Fibroblast of skin of back (primary cell): ENCODE measurements at regions not wholly inside any gene's neighbourhood (a gene's known extent, or its start where the extent isn't known, plus 50 kb on each side); places are given as distances from the start of the nearest gene placed in this dataset.

Source experiments
- DNase-seq: peaks from one replicate; pipeline ENCODE4 v3.0.0-alpha.2; 2013

GRCh38 chr1:79638382-79638781, 631.9 kb upstream of the ADGRL4 start:
- DNase-seq = no peak

- DNase-seq = peak; percentile 79
These were observed 626.9 kb upstream of the ADGRL4 start for GRCh38 chr1:79633456-79633855.

GRCh38 chr1:79629414-79629813, 622.9 kb upstream of the ADGRL4 start:
- no peak for DNase-seq

GRCh38 chr1:79617777-79618176, 611.2 kb upstream of the ADGRL4 start:
- peak; percentile 4 for DNase-seq

GRCh38 chr1:79614762-79615161, 608.2 kb upstream of the ADGRL4 start:
- DNase-seq = no peak

DNA sequence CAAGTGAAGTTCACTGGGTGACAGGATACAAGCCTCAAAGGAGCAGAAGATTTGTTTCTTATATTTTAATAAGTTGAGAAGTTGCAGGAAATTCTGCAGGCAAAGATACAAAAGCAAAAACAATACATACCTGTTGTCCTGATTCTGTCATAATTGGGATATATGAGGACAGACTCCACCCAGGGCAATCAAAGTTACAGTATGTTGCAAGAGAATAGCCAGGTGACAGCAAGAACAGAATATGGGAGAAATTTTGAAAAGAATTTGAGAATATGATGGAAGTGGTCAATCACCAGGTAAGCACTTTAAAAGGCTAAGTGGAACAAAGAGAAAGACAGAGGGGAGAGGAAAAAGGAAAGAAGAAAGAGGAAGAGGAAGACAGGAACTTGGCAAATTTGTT, 607.6 kb upstream of the ADGRL4 start:
- no peak for DNase-seq

DNA sequence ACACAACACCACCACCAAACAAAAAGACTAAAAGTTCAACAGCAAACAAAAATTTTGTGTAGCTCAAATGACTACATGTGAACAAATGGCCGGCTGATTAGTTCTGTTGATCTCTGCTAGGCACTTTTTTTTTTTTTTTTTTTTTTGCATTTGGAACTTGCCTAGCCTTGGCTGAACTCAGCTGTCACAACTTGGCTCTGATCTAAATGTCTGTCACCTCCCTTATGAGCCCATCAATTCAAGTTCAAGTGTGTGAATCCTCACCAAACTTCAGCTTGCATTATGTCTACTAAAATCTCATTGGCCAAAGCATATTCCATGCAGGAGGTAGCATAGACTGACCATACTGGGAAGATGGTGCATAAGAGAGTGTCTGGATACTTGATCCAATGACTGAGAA, 606.5 kb upstream of the ADGRL4 start:
- no peak for DNase-seq

GRCh38 chr1:79604490-79605198, 598.1 kb upstream of the ADGRL4 start:
- DNase-seq = no peak

DNA sequence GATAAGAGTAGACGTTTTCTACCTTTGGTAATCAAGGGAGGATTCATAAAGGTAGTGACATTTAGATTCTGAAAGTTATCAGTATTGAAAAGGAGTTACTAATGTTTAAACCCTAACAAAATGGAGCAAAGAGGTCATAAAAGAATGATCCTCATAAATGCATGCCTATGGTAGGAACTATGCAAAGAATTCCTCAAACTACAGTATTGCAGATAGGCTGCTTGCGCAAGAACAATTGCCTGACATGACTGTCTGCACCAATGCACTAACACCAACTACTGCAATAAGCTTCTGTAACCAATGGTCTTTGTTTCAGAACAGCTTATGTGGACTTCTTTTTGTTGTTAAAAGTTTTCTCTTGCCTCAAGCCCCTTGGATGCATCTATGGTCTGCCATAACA, 597.3 kb upstream of the ADGRL4 start:
- DNase-seq = peak; percentile 54

- no peak for DNase-seq
These were observed 592.7 kb upstream of the ADGRL4 start for GRCh38 chr1:79599257-79599656.

DNA sequence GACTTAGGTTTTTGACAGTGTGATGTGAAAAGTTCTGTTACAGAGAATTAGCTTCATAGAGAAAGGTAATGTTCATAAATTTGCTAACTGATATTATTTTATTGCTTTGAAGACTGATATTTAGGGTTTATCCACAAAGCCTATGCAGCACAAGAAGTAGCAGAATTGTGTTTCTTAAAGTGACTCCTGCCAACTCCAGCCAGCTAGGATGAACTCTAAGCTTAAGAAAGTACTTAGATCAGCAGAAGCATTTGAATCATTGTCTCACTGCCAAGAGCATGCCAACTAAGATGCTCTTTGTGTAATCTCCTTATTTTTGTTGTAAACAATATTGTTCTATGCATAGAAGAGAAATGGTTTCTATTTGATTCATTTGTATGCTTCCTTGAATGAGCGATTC, 589.4 kb upstream of the ADGRL4 start:
- no peak for DNase-seq

- no peak for DNase-seq
These were observed 587.7 kb upstream of the ADGRL4 start for GRCh38 chr1:79594121-79594698.

GRCh38 chr1:79592707-79593106, 586.2 kb upstream of the ADGRL4 start:
- no peak for DNase-seq

GRCh38 chr1:79588719-79589118, 582.2 kb upstream of the ADGRL4 start:
- DNase-seq = no peak

- DNase-seq = no peak
These were observed 580.7 kb upstream of the ADGRL4 start for GRCh38 chr1:79587229-79587628.

GRCh38 chr1:79585801-79586200, 579.3 kb upstream of the ADGRL4 start:
- no peak for DNase-seq

DNA sequence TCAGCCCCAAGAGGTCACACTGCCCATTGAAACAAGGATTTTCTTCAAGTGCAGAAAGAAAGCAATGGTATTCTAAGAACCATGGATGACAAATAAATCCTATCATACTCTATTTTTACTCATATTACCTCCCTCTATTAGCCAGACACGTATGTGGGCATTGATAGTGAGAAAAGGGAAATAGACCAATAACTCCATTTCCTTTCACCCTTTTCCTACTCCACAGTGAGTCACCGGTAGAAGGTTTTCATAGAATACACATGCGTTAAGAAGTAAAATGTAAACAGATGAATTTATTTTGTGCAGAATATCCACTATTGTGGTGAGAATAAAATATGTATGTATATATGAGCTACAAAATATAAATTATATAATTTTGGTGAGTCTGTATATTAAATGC, 568.9 kb upstream of the ADGRL4 start:
- no peak for DNase-seq

- DNase-seq = peak; percentile 9
These were observed 561.9 kb upstream of the ADGRL4 start for GRCh38 chr1:79568411-79568810.

- no peak for DNase-seq
These were observed 555.0 kb upstream of the ADGRL4 start for GRCh38 chr1:79561521-79561978.

- DNase-seq = no peak
These were observed 549.7 kb upstream of the ADGRL4 start for GRCh38 chr1:79556189-79556588.

DNA sequence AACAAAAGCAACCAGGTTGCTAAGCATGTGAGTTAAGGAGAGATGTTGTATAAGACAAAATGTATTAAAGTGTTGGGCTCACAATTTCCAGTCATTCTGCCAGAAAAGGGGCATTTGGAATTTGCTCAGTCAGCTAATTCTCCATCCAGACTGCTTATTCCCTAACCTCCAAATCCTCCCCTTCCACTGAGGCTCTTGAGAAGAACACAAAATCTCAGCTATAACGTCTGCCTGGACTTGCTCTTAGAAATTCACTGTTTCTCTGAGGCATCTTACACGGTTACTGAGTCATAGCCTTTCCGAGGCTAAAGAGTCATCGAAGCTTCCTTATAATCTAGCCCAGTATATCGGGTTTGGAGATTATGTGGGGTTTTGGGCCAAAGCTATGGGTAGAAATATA, 548.2 kb upstream of the ADGRL4 start:
- no peak for DNase-seq

DNA sequence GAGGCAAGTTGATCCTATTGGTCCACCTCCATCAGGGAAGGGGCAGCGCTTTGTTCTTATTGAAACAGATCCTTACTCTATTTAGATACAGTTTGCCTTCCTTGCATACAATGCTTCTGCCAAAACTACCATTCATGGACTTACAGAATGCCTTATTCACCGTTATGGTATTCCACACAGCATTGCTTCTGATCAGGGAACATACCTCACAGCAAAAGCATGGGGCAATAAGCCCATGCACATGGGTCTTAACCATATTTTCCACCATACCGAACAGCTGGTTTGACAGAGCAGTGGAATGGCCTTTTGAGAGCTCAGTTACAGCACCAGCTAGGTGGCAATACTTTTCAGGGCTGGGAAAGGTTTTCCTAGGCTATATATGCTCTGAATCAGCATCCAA, 544.8 kb upstream of the ADGRL4 start:
- peak; percentile 27 for DNase-seq

DNA sequence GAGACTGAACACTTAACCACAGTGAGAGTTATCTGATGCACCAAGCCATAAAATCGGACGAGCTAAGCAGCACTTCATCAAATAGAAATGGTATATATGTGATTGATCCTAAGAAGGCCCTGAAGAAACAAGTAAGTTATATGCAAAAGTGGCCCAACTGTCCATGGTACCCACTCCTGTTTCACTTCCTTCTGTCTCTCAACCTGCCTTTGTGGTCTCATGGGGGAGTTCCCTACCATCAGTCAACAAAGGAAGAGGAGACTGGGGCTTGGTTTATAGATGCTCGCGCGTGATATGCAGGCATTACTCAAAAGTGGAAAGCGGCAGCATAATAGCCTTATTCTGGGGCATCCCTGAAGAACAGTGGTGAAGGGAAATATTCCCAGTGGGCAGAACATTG, 543.9 kb upstream of the ADGRL4 start:
- no peak for DNase-seq

GRCh38 chr1:79549201-79549600, 542.7 kb upstream of the ADGRL4 start:
- DNase-seq = no peak

DNA sequence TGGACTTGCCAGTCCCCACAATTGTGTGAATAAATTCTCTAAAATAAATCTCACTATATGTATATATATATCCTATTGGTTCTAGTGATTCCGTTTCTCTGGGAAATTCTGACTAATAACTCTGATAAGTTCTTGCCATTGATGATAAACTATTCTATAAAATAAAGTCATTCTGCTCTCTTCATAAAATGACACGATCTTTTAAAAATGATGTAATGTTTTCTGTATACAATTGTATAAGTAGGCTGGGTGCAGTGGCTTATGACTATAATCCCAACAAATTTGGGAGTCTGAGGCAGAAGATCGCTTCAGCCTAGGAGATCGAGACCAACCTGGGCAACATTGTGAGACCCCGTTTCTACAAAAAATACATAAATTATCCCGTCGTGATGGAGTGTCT, 541.0 kb upstream of the ADGRL4 start:
- no peak for DNase-seq
